Endothelial cell (in vitro differentiated cells): ENCODE measurements at regions not wholly inside any gene's neighbourhood (a gene's known extent, or its start where the extent isn't known, plus 50 kb on each side); places are given as distances from the start of the nearest gene placed in this dataset.

Experiments
- DNase-seq: peaks from one replicate; pipeline ENCODE4 v3.0.0; 2021; ENCODE audit warnings: low spot score
- H3K27ac Mint-ChIP-seq: one replicate; pipeline ENCODE4 v1.8.0; 2021; ENCODE audit warnings: mixed read lengths, inconsistent platforms; ENCODE audit not compliant: unreplicated experiment
- H3K27me3 Mint-ChIP-seq: one replicate; pipeline ENCODE4 v1.8.0; 2021; ENCODE audit warnings: mild to moderate bottlenecking, moderate library complexity, mixed read lengths, inconsistent platforms; ENCODE audit not compliant: unreplicated experiment
- H3K36me3 Mint-ChIP-seq: one replicate; pipeline ENCODE4 v1.8.0; 2021; ENCODE audit warnings: mild to moderate bottlenecking, low read depth, mixed read lengths, inconsistent platforms; ENCODE audit not compliant: unreplicated experiment
- H3K4me1 Mint-ChIP-seq: one replicate; pipeline ENCODE4 v1.8.0; 2021; ENCODE audit warnings: mild to moderate bottlenecking, mixed read lengths, inconsistent platforms; ENCODE audit not compliant: unreplicated experiment
- H3K4me3 Mint-ChIP-seq: one replicate; pipeline ENCODE4 v1.8.0; 2021; ENCODE audit warnings: mild to moderate bottlenecking, mixed read lengths, inconsistent platforms; ENCODE audit not compliant: unreplicated experiment
- H3K9me3 Mint-ChIP-seq: one replicate; pipeline ENCODE4 v1.8.0; 2021; ENCODE audit warnings: mixed read lengths, inconsistent platforms; ENCODE audit not compliant: unreplicated experiment
- TF ChIP-seq, protein P1 (sequence below): fragments of 200-600 bp; sonication (generic); IDR thresholded peaks from one replicate; pipeline ENCODE4 v1.5.0; 2021; ENCODE audit warnings: antibody characterized with exemption; ENCODE audit not compliant: unreplicated experiment

DNA sequence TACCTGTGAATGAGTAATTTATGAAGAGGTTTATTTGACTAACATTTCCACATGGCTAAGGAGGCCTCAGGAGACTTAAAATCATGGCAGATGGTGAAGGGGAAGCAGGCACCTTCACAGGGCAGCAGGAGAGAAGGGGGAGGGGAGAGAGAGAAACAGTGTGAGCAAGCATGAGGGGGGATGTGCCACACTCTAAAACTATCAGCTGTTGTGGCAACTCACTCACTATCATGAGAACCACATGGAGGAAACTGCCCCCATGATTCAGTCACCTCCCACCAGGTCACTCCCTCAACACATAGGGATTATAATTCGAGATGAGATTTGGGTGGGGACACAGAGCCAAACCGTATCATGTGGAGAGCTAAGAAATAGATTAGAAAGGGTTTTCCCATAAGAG lies 309.0 kb downstream of the RDH14 start:
- no peak for DNase-seq
- no peaks in the 10 kb centered on the region for H3K36me3 Mint-ChIP-seq
- H3K27ac Mint-ChIP-seq, result no peak overlapping the region
- TF ChIP-seq, protein P1, sequence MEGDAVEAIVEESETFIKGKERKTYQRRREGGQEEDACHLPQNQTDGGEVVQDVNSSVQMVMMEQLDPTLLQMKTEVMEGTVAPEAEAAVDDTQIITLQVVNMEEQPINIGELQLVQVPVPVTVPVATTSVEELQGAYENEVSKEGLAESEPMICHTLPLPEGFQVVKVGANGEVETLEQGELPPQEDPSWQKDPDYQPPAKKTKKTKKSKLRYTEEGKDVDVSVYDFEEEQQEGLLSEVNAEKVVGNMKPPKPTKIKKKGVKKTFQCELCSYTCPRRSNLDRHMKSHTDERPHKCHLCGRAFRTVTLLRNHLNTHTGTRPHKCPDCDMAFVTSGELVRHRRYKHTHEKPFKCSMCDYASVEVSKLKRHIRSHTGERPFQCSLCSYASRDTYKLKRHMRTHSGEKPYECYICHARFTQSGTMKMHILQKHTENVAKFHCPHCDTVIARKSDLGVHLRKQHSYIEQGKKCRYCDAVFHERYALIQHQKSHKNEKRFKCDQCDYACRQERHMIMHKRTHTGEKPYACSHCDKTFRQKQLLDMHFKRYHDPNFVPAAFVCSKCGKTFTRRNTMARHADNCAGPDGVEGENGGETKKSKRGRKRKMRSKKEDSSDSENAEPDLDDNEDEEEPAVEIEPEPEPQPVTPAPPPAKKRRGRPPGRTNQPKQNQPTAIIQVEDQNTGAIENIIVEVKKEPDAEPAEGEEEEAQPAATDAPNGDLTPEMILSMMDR, result no peak
- H3K4me1 Mint-ChIP-seq, result peaks cover 6% of the 10 kb centered on the region
- H3K9me3 Mint-ChIP-seq, result no peaks in the 10 kb centered on the region
- no peak overlapping the region for H3K4me3 Mint-ChIP-seq
- H3K27me3 Mint-ChIP-seq, result no peaks in the 10 kb centered on the region

DNA sequence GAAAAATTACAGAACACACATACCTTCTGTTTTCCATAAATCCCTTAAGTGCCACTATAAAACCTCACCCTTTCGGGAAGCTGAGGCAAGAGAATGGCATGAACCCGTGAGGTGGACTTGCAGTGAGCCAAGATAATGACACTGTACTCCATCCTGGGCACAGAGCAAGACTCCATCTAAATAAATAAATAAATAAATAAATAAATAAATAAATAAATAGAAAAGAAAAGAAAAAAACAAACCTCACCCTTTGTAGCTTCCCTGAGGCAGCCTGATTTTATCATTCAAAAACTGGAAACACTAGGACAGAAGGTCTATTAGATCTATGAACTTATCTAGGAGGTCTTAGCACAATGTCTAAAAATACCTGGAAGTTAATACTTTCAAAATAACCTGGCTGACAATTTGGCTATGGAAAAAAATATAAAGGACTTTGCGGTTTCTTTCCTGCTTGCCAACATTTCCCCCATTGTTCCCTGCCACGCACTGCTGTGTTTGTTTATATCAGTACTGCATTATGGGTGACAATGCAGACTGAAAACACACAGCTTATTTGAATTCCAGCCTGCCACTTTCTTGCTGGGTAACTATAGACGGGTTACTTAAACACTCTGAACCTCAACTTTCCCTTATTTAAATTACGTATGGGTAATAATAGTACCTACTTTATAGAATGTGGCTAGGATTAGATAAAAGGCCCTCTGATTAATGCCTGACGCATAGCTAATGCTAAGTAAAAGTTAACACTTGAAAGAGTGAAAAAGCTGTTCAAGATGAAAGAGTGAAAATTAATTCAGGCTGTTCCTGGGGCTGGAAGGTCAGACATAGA lies 313.0 kb downstream of the RDH14 start:
- H3K27me3 Mint-ChIP-seq, result no peaks in the 10 kb centered on the region
- H3K9me3 Mint-ChIP-seq, result no peaks in the 10 kb centered on the region
- no peak overlapping the region for H3K27ac Mint-ChIP-seq

DNA sequence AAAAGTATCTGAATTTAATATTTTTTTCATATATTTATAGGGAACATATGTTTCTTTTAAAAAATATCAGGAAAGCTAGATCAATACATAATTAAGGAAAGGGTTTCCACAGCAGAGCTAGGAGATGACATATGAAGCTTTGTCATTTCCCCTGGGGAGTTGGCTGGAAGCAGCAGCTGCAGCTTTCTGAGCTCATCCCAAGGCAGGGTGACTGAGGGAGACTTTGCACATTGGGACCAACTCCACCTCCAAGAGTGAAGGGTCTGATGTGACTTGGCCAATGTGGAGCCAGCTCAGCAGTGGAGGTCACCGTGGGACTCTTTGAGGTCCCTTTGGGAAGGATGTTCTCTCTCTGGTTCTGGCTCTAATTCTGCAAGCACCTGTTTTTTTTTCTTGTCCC lies 315.1 kb downstream of the RDH14 start:
- TF ChIP-seq, protein P1, result no peak

More for the DNA sequence above, 313.0 kb downstream of the RDH14 start:
- H3K36me3 Mint-ChIP-seq, result no peaks in the 10 kb centered on the region
- DNase-seq, result no peak
- no peak overlapping the region for H3K4me3 Mint-ChIP-seq
- TF ChIP-seq, protein P1, result no peak
- H3K4me1 Mint-ChIP-seq, result peaks cover 6% of the 10 kb centered on the region

DNA sequence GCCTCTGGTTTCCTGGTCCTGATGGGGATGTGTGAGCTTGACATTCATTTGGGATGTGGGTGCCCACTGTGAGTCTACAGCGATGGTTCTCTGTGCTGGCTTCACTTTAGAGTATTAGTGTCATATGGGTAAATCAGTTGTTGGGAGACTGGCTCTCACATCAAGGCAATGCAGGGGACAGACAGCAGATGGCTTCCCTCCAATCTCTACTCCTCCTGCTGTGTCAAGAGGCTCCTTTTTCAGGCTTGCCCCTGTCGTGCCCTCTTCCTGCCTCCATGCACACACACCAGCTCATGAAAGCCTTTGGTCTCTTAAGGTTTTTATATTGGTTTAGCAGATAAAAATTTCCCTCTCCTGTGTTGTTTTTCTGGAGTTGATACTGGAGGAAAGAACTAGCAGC lies 315.6 kb downstream of the RDH14 start:
- H3K9me3 Mint-ChIP-seq, result no peaks in the 10 kb centered on the region
- H3K4me1 Mint-ChIP-seq, result peaks cover 6% of the 10 kb centered on the region
- H3K27ac Mint-ChIP-seq, result no peak overlapping the region
- no peaks in the 10 kb centered on the region for H3K36me3 Mint-ChIP-seq
- TF ChIP-seq, protein P1, result no peak
- DNase-seq, result no peak
- no peaks in the 10 kb centered on the region for H3K27me3 Mint-ChIP-seq
- no peak overlapping the region for H3K4me3 Mint-ChIP-seq

More for the DNA sequence above, 315.1 kb downstream of the RDH14 start:
- Mint-ChIP-seq H3K4me1 (peaks cover 6% of the 10 kb centered on the region), H3K36me3 (no peaks in the 10 kb centered on the region), H3K27me3 (no peaks in the 10 kb centered on the region), H3K27ac (no peak overlapping the region), H3K4me3 (no peak overlapping the region), H3K9me3 (no peaks in the 10 kb centered on the region)
- DNase-seq, result no peak

DNA sequence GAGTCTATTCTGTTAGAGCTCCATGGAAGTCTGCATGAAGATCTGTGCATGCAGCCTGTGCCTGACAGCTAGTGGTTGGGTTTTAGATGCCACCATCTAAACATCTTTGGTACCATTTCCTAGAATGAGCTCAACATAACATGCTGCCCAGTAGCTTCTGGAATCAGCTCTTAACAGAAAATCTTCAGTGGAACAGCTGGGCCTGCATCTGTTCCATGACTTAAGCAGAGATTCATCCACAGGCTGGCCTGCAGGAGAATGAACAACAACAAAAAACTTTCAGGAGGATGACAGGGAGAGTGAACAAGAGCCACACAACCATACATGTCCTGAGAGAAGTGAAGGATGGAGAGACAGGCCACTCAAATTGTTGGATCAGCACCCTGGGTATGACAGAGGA lies 316.6 kb downstream of the RDH14 start:
- peaks cover 6% of the 10 kb centered on the region for H3K4me1 Mint-ChIP-seq
- H3K4me3 Mint-ChIP-seq, result no peak overlapping the region
- H3K36me3 Mint-ChIP-seq, result no peaks in the 10 kb centered on the region
- no peaks in the 10 kb centered on the region for H3K27me3 Mint-ChIP-seq
- H3K9me3 Mint-ChIP-seq, result no peaks in the 10 kb centered on the region
- TF ChIP-seq, protein P1, result no peak
- no peak overlapping the region for H3K27ac Mint-ChIP-seq
- DNase-seq, result no peak
